ENCODE measurements at regions not wholly inside any gene's neighbourhood (a gene's known extent, or its start where the extent isn't known, plus 50 kb on each side); places are given as distances from the start of the nearest gene placed in this dataset.

GRCh38 chr1:63199706-63200335 lies 122.5 kb upstream of the FOXD3 start:
- TF ChIP-seq POLR2A (IDR thresholded peaks at IDR 0.05): no peak
- TF ChIP-seq EP300 (IDR thresholded peaks at IDR 0.05): no peak
- no peak for TF ChIP-seq CTCF (IDR thresholded peaks at IDR 0.05)

Measured in suprapubic skin (tissue), 3 donors.